LNCaP clone FGC (cell line): ENCODE measurements at regions not wholly inside any gene's neighbourhood (a gene's known extent, or its start where the extent isn't known, plus 50 kb on each side); places are given as distances from the start of the nearest gene placed in this dataset.

Experiments used
- DNase-seq: peaks from one replicate; pipeline ENCODE4 v3.0.0-alpha.2; 2011; ENCODE audit warnings: low read depth
- H3K4me3 ChIP-seq: 2 replicates; pipeline ENCODE4 v1.5.1; 2011; ENCODE audit warnings: mild to moderate bottlenecking, low read depth, low read length, control low read depth
- TF ChIP-seq, protein P1 (sequence below): IDR thresholded peaks from 2 replicates; pipeline ENCODE4 v1.5.1; 2012; ENCODE audit warnings: mild to moderate bottlenecking; ENCODE audit not compliant: control insufficient read depth, insufficient read depth; ENCODE audit errors: extremely low read depth

DNA sequence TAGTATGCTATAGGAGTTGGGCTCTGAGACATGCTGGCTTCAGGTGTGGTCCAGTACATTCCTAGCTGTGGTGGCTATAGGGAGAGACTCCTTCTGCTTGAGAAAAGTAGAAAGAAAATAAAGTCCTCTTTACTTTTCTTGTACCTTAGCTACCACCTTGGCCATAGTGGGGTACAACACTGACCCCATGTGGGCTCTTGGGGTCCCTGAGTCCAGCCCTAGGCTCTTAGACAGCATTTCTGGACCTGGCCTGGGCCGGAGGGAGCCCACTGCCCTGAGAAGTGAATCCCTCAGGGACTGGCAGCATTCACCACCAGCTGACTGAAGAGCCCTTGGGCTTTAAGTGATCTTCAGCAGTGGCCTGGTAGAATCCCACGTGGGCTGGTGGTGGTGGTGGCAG is 143.1 kb downstream of the SYT10 start:
- H3K4me3 ChIP-seq: no peak overlapping the region
- TF ChIP-seq, protein P1, sequence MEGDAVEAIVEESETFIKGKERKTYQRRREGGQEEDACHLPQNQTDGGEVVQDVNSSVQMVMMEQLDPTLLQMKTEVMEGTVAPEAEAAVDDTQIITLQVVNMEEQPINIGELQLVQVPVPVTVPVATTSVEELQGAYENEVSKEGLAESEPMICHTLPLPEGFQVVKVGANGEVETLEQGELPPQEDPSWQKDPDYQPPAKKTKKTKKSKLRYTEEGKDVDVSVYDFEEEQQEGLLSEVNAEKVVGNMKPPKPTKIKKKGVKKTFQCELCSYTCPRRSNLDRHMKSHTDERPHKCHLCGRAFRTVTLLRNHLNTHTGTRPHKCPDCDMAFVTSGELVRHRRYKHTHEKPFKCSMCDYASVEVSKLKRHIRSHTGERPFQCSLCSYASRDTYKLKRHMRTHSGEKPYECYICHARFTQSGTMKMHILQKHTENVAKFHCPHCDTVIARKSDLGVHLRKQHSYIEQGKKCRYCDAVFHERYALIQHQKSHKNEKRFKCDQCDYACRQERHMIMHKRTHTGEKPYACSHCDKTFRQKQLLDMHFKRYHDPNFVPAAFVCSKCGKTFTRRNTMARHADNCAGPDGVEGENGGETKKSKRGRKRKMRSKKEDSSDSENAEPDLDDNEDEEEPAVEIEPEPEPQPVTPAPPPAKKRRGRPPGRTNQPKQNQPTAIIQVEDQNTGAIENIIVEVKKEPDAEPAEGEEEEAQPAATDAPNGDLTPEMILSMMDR: no peak
- DNase-seq: no peak

DNA sequence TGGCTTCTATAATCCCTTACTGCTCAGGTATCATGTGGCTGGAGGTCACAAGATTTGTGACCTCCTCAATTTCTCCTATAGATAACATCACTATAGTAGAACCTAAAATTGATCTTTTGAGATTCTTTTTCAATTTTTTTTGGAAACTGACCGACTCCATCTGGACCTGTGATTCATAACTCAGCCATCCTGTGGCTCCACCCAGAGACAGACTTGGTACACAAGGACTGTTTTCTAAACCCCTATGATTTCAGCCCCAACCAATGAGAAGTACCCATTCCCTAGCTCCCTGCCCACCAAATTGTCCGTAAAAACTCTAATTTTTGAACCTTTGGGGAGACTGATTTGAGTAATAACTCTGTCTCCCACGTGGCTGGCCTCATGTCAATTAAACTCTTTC is 148.9 kb downstream of the SYT10 start:
- no peak overlapping the region for H3K4me3 ChIP-seq
- TF ChIP-seq, protein P1: no peak
- DNase-seq: no peak

DNA sequence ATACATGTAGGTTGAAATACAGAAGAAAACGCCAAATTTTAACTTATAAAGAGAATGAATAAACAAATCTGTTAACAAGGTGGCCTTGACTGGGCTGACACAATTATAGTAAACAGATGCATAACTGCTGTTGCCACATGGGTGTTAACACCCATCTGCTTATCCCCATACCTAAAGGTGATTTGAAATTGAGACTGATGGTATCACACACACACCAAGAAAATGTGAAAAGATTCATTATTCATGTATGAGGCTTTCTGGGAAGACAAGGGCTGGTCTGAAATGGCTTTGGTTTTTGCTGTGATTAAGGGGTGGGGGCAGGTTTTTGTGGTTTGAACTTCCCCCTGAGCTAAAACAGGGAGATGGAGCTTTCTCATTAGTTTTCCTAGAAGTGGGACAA is 156.6 kb downstream of the SYT10 start:
- DNase-seq: no peak
- no peak overlapping the region for H3K4me3 ChIP-seq
- TF ChIP-seq, protein P1: no peak

DNA sequence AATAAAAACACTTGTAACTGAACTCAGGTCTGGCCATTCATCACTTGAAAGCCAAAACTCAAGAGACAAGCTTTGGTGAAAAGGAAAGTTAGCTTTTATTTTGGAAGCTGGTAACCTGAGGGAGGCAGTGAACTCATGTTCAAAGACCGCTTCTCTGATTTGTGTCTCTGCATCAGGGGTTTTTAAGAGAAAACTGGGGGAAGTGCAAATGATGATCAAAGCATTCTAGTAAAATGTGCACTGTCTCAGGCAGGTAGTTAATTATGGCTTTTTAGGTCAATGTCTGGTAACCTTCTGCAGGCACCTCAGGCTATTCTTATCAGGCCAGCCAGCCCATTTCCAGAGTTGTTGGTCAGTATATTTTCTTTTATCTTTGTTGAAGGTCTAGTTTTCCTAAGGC is 162.2 kb downstream of the SYT10 start:
- no peak overlapping the region for H3K4me3 ChIP-seq
- DNase-seq: no peak
- TF ChIP-seq, protein P1: no peak

DNA sequence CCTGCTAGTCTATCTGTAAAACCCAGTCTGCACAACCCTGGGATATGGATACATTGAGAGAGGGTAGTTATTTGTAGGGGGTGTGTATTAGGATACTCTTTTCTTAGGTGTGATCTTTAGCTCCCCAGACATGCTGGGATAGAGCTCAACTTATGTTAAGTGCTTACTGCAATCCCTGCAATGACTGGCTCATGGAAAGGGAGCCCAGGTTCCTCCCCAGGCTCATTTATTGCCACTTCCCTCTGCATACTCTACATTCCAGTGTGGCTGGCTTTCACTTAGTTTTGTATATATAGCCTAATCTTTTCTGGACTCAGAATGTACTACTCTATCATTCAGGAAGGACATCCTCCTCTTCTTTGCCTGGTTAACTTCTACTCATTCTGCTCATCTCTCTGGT is 172.0 kb downstream of the SYT10 start:
- no peak for DNase-seq
- TF ChIP-seq, protein P1: no peak
- no peak overlapping the region for H3K4me3 ChIP-seq

DNA sequence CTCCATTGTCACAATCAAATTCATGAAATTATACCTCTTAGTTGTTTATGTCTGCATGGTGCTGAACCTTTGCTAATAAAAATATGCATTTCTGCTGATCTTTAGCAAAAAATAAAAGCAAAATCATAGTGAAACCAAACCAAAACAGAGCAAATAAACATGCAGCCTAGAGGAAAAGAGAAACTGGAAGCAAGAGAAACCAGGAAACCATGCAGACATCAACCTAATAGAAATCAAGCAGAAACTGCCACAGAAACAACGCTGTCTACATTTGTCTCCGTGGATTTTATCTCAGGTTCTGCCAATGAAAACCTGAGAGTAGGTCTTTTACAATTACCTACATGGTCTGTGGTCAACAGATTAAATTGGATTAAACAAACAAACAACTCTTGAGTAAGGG is 173.7 kb downstream of the SYT10 start:
- TF ChIP-seq, protein P1: no peak
- no peak for DNase-seq

DNA sequence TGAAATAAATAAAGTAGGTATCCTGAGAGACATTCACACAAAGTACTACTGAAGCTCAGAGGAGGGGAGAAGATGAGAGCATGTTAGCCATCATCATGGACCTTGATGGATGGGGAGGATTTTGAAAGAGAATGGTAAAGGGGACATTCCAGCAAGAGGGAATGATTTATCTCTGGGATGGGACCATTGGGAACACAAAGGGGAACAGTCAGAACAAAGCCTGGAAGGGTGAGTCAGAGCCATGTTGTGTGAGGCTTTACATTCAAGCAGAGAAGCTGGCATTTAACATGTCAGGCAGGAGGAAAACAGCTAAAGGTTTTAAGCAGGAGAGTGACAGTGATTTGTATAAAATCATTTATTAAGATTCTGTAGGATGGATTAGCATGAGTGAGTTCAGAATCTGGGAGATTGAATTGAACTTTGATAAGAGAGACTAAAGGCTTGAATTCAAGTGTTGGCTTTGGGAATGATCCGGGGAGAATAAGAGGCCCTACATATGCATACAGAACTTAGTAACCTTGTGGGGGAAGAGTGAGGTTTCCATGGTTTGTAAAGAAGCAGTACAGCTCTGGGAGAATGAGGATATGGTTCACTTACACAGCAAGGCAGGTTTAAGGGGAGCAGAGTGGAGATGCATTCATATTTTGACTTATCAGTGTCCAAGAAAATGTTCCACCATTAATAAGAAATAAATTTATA is 174.4 kb downstream of the SYT10 start:
- DNase-seq: no peak
- no peak overlapping the region for H3K4me3 ChIP-seq
- TF ChIP-seq, protein P1: no peak

More for the DNA sequence above, 173.7 kb downstream of the SYT10 start:
- H3K4me3 ChIP-seq: no peak overlapping the region
